ENCODE measurements at regions not wholly inside any gene's neighbourhood (a gene's known extent, or its start where the extent isn't known, plus 50 kb on each side); places are given as distances from the start of the nearest gene placed in this dataset.

DNA sequence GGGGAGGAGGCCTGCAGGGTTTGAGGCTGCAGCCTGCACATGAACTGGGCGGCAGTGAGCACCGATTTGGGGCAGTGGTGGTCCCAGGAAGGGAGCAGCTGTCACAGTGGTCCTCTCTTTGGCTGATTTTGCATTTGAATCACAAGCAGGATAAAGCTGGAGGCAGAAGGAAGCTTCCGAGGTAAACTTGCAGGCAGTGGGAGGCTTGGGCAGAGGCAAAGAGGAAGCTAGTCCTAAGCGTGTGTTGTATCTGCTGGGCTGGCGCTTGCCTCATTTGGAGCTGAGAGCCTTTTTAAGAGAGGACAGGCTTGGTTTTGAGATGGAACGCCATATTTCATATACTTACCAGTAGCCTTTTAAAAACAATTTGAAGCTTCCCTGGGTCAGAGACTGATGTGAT is 177.2 kb upstream of the PODXL start:
- DNase-seq (ENCODE audit: low read depth, low spot score): no peak
- TF ChIP-seq SUZ12 (IDR thresholded peaks at IDR 0.05; ENCODE audit: extremely low read depth, insufficient read depth, insufficient read length): no peak
- no peak for TF ChIP-seq YY1 (IDR thresholded peaks at IDR 0.05; ENCODE audit: insufficient read depth, insufficient read length)
- TF ChIP-seq ZNF274 (IDR thresholded peaks at IDR 0.05; ENCODE audit: low read depth, low read length): no peak
- no peaks in the 10 kb centered on the region for H3K36me3 ChIP-seq (ENCODE audit: insufficient read depth, insufficient read length, low read length)
- H3K27me3 ChIP-seq (ENCODE audit: insufficient read depth, insufficient read length): no peaks in the 10 kb centered on the region
- peaks cover 5% of the 10 kb centered on the region for H3K4me1 ChIP-seq (ENCODE audit: insufficient read depth, insufficient read length)
- no peak overlapping the region for H3K4me3 ChIP-seq (ENCODE audit: insufficient read length, low read depth)
- 0 out of 2 replicates have a peak, but pooled peaks cover under 1% of the 10 kb centered on the region for H3K9me3 ChIP-seq (ENCODE audit: insufficient read depth, low read length)
- no peak overlapping the region for H3K9ac ChIP-seq (ENCODE audit: insufficient read length, low read depth)

DNA sequence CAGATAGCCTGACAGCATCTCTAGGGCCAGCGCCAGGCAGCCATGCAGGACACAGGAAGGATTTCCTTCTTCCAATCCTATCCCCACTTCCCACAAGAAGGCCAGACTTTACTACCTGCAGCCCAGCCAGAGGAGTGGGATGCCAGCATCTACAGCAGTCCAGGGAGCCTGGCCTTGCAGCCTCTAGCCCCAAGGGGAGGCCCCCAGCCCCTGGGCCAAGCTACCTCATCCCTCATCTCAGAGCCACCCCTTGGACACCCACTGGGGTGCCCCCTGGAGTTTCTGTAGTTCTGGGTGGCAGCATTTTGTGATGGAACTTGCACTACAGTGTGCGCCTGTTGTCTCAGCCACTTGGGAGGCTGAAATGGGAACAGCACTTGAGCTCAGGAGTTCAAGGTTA is 170.8 kb upstream of the PODXL start:
- no peak for TF ChIP-seq ZNF274 (IDR thresholded peaks at IDR 0.05; ENCODE audit: low read depth, low read length)
- TF ChIP-seq YY1 (IDR thresholded peaks at IDR 0.05; ENCODE audit: insufficient read depth, insufficient read length): no peak
- TF ChIP-seq SUZ12 (IDR thresholded peaks at IDR 0.05; ENCODE audit: extremely low read depth, insufficient read depth, insufficient read length): no peak
- Histone ChIP-seq H3K27me3 (ENCODE audit: insufficient read depth, insufficient read length) (no peaks in the 10 kb centered on the region), H3K4me3 (ENCODE audit: insufficient read length, low read depth) (no peak overlapping the region), H3K9me3 (ENCODE audit: insufficient read depth, low read length) (0 out of 2 replicates have a peak, but pooled peaks cover 11% of the 10 kb centered on the region), H3K9ac (ENCODE audit: insufficient read length, low read depth) (no peak overlapping the region), H3K36me3 (ENCODE audit: insufficient read depth, insufficient read length, low read length) (no peaks in the 10 kb centered on the region), H3K4me1 (ENCODE audit: insufficient read depth, insufficient read length) (peaks cover 2% of the 10 kb centered on the region)
- DNase-seq (ENCODE audit: low read depth, low spot score): no peak

DNA sequence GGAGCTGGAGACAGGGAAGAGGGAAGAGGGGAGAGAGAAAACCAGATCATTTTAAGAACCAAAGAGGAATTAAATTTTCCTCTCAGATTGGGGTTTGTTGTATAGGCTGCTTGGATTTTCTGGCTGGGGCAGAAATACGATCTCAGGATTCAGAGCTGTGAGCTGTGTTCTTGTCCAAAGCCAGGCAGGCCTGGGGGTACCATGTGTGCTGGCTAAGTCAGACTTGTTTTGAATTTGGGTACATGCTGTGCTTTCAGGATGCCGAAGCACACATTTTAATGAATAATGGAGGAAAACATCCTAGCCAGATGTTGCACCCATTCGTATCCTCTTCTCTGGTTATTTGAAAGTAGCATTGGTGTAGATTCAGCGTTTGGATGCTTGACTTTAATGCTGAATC is 170.3 kb upstream of the PODXL start:
- no peak for DNase-seq (ENCODE audit: low read depth, low spot score)
- no peak overlapping the region for H3K9ac ChIP-seq (ENCODE audit: insufficient read length, low read depth)

DNA sequence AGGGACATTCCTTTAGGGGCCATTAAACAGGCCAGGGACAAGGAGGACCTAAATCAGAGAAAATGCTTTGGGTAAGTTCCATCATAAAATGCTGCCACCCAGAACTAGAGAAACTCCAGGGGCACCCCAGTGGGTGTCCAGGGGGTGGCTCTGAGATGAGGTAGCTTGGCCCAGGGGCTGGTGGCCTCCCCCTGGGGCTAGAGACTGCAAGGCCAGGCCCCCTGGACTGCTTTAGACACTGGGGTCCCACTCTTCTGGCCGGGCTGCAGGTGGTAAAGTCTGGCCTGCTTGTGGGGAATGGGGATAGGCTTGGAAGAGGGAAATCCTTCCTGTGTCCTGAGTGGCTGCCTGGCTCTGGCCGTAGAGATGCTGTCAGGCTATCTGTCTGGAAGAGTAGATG is 169.6 kb upstream of the PODXL start:
- H3K36me3 ChIP-seq (ENCODE audit: insufficient read depth, insufficient read length, low read length): no peaks in the 10 kb centered on the region
- H3K27me3 ChIP-seq (ENCODE audit: insufficient read depth, insufficient read length): no peaks in the 10 kb centered on the region
- H3K4me3 ChIP-seq (ENCODE audit: insufficient read length, low read depth): no peak overlapping the region
- DNase-seq (ENCODE audit: low read depth, low spot score): no peak
- H3K9me3 ChIP-seq (ENCODE audit: insufficient read depth, low read length): 0 out of 2 replicates have a peak, but pooled peaks cover 11% of the 10 kb centered on the region
- TF ChIP-seq YY1 (IDR thresholded peaks at IDR 0.05; ENCODE audit: insufficient read depth, insufficient read length): no peak
- no peak for TF ChIP-seq ZNF274 (IDR thresholded peaks at IDR 0.05; ENCODE audit: low read depth, low read length)
- TF ChIP-seq SUZ12 (IDR thresholded peaks at IDR 0.05; ENCODE audit: extremely low read depth, insufficient read depth, insufficient read length): no peak
- H3K4me1 ChIP-seq (ENCODE audit: insufficient read depth, insufficient read length): peaks cover 2% of the 10 kb centered on the region
- no peak overlapping the region for H3K9ac ChIP-seq (ENCODE audit: insufficient read length, low read depth)

More for the DNA sequence above, 170.3 kb upstream of the PODXL start:
- Histone ChIP-seq H3K4me3 (ENCODE audit: insufficient read length, low read depth) (no peak overlapping the region), H3K4me1 (ENCODE audit: insufficient read depth, insufficient read length) (peaks cover 2% of the 10 kb centered on the region), H3K36me3 (ENCODE audit: insufficient read depth, insufficient read length, low read length) (no peaks in the 10 kb centered on the region), H3K27me3 (ENCODE audit: insufficient read depth, insufficient read length) (no peaks in the 10 kb centered on the region), H3K9me3 (ENCODE audit: insufficient read depth, low read length) (0 out of 2 replicates have a peak, but pooled peaks cover 11% of the 10 kb centered on the region)
- TF ChIP-seq ZNF274 (IDR thresholded peaks at IDR 0.05; ENCODE audit: low read depth, low read length): no peak

DNA sequence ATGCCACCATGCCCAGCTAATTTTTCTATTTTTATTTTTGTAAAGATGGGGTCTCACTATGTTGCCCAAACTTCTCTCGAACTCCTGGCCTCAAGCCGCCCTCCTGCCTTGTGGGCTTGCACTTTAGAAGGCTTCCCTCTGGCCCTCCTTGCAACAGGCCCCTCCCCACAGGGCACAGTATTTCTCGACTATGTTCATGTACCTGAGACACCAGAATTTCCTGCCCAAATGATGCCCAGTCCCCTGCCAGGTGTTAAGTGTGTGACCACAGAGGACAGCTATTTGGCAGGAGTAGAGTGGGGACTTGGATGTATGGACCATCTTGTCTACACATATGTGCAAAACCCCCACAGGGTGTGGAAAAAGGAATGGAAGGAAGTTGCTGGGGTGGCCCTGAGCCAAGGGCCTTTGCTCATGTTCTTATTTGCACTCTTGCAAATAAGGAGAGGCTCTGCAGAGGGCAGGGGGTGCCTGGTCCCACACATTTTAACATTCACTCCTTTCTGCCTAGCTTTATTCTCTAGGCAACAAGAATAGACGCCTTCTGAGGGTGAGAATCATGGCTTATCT is 168.4 kb upstream of the PODXL start:
- no peaks in the 10 kb centered on the region for H3K36me3 ChIP-seq (ENCODE audit: insufficient read depth, insufficient read length, low read length)
- H3K9ac ChIP-seq (ENCODE audit: insufficient read length, low read depth): no peak overlapping the region
- no peak overlapping the region for H3K4me3 ChIP-seq (ENCODE audit: insufficient read length, low read depth)
- no peak for DNase-seq (ENCODE audit: low read depth, low spot score)
- H3K9me3 ChIP-seq (ENCODE audit: insufficient read depth, low read length): 0 out of 2 replicates have a peak, but pooled peaks cover 11% of the 10 kb centered on the region
- H3K4me1 ChIP-seq (ENCODE audit: insufficient read depth, insufficient read length): peaks cover 2% of the 10 kb centered on the region
- H3K27me3 ChIP-seq (ENCODE audit: insufficient read depth, insufficient read length): no peaks in the 10 kb centered on the region
- TF ChIP-seq ZNF274 (IDR thresholded peaks at IDR 0.05; ENCODE audit: low read depth, low read length) (no peak), YY1 (IDR thresholded peaks at IDR 0.05; ENCODE audit: insufficient read depth, insufficient read length) (no peak), SUZ12 (IDR thresholded peaks at IDR 0.05; ENCODE audit: extremely low read depth, insufficient read depth, insufficient read length) (no peak)

DNA sequence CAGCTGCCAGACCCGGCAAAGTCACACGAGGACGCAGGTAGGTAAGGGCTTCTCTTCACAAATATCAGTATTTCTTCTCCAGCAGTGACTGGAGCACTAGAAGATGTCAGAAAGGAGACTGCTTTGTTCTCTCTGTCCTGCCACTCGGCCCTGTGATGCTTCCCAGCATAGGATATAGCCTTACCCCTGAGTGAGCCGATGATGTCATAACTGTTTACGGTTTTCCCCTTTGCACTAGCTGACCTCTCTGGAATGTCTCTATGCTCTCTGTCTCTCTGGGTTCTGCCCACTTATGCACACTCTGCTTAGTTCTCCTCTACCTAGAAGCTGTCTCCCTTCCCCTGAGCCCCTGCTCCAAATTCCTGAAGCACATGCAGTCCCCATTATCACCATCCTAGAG is 167.5 kb upstream of the PODXL start:
- Histone ChIP-seq H3K4me1 (ENCODE audit: insufficient read depth, insufficient read length) (peaks cover 2% of the 10 kb centered on the region), H3K9ac (ENCODE audit: insufficient read length, low read depth) (no peak overlapping the region), H3K4me3 (ENCODE audit: insufficient read length, low read depth) (no peak overlapping the region), H3K27me3 (ENCODE audit: insufficient read depth, insufficient read length) (no peaks in the 10 kb centered on the region), H3K36me3 (ENCODE audit: insufficient read depth, insufficient read length, low read length) (no peaks in the 10 kb centered on the region), H3K9me3 (ENCODE audit: insufficient read depth, low read length) (0 out of 2 replicates have a peak, but pooled peaks cover 11% of the 10 kb centered on the region)
- DNase-seq (ENCODE audit: low read depth, low spot score): peak; percentile 52
- TF ChIP-seq SUZ12 (IDR thresholded peaks at IDR 0.05; ENCODE audit: extremely low read depth, insufficient read depth, insufficient read length): no peak
- TF ChIP-seq YY1 (IDR thresholded peaks at IDR 0.05; ENCODE audit: insufficient read depth, insufficient read length): no peak
- no peak for TF ChIP-seq ZNF274 (IDR thresholded peaks at IDR 0.05; ENCODE audit: low read depth, low read length)

DNA sequence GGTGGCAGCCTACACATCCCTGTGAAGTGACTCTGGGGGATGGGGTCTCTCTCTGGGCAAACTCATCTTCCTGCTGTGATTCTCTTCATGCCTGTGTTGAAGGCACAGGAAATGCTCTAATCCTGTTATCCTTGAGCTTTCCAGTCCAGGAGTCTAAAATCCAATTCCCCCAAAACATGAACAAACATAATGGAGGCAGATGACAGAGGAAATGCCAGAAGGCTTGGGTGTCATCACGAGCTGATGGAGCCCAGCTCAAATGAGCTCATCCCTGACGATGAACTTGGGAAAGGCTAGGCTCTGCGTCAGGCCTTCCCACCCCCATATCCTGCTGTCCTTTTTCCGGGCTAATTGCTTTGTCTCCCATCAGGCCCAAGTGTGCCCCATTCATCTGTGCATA is 165.9 kb upstream of the PODXL start:
- Histone ChIP-seq H3K4me1 (ENCODE audit: insufficient read depth, insufficient read length) (peaks cover 2% of the 10 kb centered on the region), H3K9ac (ENCODE audit: insufficient read length, low read depth) (no peak overlapping the region), H3K36me3 (ENCODE audit: insufficient read depth, insufficient read length, low read length) (no peaks in the 10 kb centered on the region), H3K9me3 (ENCODE audit: insufficient read depth, low read length) (no peaks in the 10 kb centered on the region), H3K27me3 (ENCODE audit: insufficient read depth, insufficient read length) (no peaks in the 10 kb centered on the region), H3K4me3 (ENCODE audit: insufficient read length, low read depth) (no peak overlapping the region)
- TF ChIP-seq ZNF274 (IDR thresholded peaks at IDR 0.05; ENCODE audit: low read depth, low read length) (no peak), YY1 (IDR thresholded peaks at IDR 0.05; ENCODE audit: insufficient read depth, insufficient read length) (no peak), SUZ12 (IDR thresholded peaks at IDR 0.05; ENCODE audit: extremely low read depth, insufficient read depth, insufficient read length) (no peak)
- no peak for DNase-seq (ENCODE audit: low read depth, low spot score)

Measured in NT2/D1 (cell line).